ENCODE measurements at regions not wholly inside any gene's neighbourhood (a gene's known extent, or its start where the extent isn't known, plus 50 kb on each side); places are given as distances from the start of the nearest gene placed in this dataset.

DNA sequence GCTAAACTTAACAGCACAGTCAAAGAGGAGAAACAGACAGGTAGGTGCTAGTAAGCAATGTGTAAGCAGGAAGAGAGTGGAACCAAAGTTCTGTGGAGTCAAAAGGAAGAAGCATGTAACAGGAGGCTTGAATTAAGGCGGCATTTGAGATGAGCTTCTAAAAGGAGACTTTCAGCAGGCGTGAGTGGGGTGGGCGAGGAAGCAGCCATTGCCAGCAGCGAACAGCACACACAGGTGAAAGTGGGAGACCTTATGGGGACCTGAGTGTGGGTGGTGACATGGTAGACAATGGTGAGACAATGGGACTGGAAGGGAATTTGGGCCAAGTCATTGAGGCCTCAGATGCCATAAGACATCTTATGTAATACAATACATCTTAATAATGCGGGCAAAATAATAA, 195.0 kb downstream of the PAX1 start:
- 87% methylated on average over 5 of the region's 5 CpGs for WGBS
- TF ChIP-seq YY1 (IDR thresholded peaks at IDR 0.05) (no peak), JUND (IDR thresholded peaks at IDR 0.05) (no peak), GABPA (IDR thresholded peaks at IDR 0.05 in 1 of 2, conservative IDR thresholded peaks at IDR 0.05 in 1 of 2) (no peak), HNF4A (conservative IDR thresholded peaks at IDR 0.05) (no peak), RAD21 (IDR thresholded peaks at IDR 0.05) (no peak)
- TF ChIP-seq, protein P1, sequence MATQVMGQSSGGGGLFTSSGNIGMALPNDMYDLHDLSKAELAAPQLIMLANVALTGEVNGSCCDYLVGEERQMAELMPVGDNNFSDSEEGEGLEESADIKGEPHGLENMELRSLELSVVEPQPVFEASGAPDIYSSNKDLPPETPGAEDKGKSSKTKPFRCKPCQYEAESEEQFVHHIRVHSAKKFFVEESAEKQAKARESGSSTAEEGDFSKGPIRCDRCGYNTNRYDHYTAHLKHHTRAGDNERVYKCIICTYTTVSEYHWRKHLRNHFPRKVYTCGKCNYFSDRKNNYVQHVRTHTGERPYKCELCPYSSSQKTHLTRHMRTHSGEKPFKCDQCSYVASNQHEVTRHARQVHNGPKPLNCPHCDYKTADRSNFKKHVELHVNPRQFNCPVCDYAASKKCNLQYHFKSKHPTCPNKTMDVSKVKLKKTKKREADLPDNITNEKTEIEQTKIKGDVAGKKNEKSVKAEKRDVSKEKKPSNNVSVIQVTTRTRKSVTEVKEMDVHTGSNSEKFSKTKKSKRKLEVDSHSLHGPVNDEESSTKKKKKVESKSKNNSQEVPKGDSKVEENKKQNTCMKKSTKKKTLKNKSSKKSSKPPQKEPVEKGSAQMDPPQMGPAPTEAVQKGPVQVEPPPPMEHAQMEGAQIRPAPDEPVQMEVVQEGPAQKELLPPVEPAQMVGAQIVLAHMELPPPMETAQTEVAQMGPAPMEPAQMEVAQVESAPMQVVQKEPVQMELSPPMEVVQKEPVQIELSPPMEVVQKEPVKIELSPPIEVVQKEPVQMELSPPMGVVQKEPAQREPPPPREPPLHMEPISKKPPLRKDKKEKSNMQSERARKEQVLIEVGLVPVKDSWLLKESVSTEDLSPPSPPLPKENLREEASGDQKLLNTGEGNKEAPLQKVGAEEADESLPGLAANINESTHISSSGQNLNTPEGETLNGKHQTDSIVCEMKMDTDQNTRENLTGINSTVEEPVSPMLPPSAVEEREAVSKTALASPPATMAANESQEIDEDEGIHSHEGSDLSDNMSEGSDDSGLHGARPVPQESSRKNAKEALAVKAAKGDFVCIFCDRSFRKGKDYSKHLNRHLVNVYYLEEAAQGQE (IDR thresholded peaks at IDR 0.05): no peak
- TF ChIP-seq, protein P2, sequence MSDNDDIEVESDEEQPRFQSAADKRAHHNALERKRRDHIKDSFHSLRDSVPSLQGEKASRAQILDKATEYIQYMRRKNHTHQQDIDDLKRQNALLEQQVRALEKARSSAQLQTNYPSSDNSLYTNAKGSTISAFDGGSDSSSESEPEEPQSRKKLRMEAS (IDR thresholded peaks at IDR 0.05): no peak
- TF ChIP-seq, protein P3, sequence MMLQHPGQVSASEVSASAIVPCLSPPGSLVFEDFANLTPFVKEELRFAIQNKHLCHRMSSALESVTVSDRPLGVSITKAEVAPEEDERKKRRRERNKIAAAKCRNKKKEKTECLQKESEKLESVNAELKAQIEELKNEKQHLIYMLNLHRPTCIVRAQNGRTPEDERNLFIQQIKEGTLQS (IDR thresholded peaks at IDR 0.05): no peak
- no peak overlapping the region for H3K4me3 ChIP-seq (ENCODE audit: low read depth in 1 of 3, low read length in 3 of 3)

DNA sequence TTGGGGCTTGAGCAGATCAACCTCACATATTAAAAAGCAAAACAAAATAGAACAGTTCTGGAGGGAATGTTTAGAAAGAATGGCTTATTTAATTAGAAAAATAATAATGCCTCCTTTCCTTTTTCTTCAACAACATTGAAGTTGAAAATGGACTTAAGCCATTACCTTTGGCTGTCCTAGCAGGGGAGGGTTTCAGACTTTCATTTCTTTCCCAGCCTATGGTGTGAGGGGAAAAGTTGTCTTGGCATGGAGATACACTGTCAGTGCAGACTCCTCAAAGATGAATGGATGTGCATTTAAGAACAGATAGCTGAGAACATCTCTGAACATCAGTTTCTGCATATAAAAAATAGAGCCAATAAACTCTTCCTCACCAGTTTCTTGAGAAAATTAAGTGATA, 169.5 kb downstream of the PAX1 start:
- H3K9me3 ChIP-seq (ENCODE audit: control insufficient read depth in 4 of 4, low read length in 3 of 4): peaks cover 0 to 3% (median 0%) of the 10 kb centered on the region in 4 donors
- no peak overlapping the region for H3K4me3 ChIP-seq (ENCODE audit: low read depth in 1 of 3, low read length in 3 of 3)
- DNase-seq (ENCODE audit: low spot score): no peak
- H3K4me1 ChIP-seq (ENCODE audit: control insufficient read depth in 4 of 4, insufficient read depth in 4 of 4, low read length in 3 of 4): no peaks in the 10 kb centered on the region
- TF ChIP-seq, protein P4, sequence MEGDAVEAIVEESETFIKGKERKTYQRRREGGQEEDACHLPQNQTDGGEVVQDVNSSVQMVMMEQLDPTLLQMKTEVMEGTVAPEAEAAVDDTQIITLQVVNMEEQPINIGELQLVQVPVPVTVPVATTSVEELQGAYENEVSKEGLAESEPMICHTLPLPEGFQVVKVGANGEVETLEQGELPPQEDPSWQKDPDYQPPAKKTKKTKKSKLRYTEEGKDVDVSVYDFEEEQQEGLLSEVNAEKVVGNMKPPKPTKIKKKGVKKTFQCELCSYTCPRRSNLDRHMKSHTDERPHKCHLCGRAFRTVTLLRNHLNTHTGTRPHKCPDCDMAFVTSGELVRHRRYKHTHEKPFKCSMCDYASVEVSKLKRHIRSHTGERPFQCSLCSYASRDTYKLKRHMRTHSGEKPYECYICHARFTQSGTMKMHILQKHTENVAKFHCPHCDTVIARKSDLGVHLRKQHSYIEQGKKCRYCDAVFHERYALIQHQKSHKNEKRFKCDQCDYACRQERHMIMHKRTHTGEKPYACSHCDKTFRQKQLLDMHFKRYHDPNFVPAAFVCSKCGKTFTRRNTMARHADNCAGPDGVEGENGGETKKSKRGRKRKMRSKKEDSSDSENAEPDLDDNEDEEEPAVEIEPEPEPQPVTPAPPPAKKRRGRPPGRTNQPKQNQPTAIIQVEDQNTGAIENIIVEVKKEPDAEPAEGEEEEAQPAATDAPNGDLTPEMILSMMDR (IDR thresholded peaks at IDR 0.05; ENCODE audit: low read depth, low read length, missing input control): no peak
- TF ChIP-seq HNF4G (IDR thresholded peaks at IDR 0.05): no peak
- TF ChIP-seq, protein P2 (IDR thresholded peaks at IDR 0.05): no peak
- TF ChIP-seq RXRA (IDR thresholded peaks at IDR 0.05): no peak
- TF ChIP-seq, protein P1 (IDR thresholded peaks at IDR 0.05): no peak
- no peak for TF ChIP-seq NR2F2 (IDR thresholded peaks at IDR 0.05)
- TF ChIP-seq TAF1 (conservative IDR thresholded peaks at IDR 0.05): no peak
- no peak for TF ChIP-seq JUND (IDR thresholded peaks at IDR 0.05)
- no peak for TF ChIP-seq YY1 (IDR thresholded peaks at IDR 0.05)
- no peak for TF ChIP-seq RAD21 (IDR thresholded peaks at IDR 0.05)
- no peak for TF ChIP-seq HNF4A (conservative IDR thresholded peaks at IDR 0.05)
- no peak for TF ChIP-seq FOXA1 (IDR thresholded peaks at IDR 0.05)
- TF ChIP-seq, protein P3 (IDR thresholded peaks at IDR 0.05): no peak
- TF ChIP-seq SP1 (IDR thresholded peaks at IDR 0.05): no peak
- TF ChIP-seq, protein P5, sequence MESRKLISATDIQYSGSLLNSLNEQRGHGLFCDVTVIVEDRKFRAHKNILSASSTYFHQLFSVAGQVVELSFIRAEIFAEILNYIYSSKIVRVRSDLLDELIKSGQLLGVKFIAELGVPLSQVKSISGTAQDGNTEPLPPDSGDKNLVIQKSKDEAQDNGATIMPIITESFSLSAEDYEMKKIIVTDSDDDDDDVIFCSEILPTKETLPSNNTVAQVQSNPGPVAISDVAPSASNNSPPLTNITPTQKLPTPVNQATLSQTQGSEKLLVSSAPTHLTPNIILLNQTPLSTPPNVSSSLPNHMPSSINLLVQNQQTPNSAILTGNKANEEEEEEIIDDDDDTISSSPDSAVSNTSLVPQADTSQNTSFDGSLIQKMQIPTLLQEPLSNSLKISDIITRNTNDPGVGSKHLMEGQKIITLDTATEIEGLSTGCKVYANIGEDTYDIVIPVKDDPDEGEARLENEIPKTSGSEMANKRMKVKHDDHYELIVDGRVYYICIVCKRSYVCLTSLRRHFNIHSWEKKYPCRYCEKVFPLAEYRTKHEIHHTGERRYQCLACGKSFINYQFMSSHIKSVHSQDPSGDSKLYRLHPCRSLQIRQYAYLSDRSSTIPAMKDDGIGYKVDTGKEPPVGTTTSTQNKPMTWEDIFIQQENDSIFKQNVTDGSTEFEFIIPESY (IDR thresholded peaks at IDR 0.05): no peak
- TF ChIP-seq GABPA (IDR thresholded peaks at IDR 0.05 in 1 of 2, conservative IDR thresholded peaks at IDR 0.05 in 1 of 2): no peak
- TF ChIP-seq FOXA2 (IDR thresholded peaks at IDR 0.05): no peak
- no peak overlapping the region for H3K9ac ChIP-seq (ENCODE audit: low read depth in 1 of 2, low read length in 2 of 2)
- H3K27me3 ChIP-seq (ENCODE audit: control insufficient read depth in 4 of 4, insufficient read depth in 4 of 4, low read length in 3 of 4): no peaks in the 10 kb centered on the region
- H3K36me3 ChIP-seq (ENCODE audit: control insufficient read depth in 4 of 4, insufficient read depth in 3 of 4, low read depth in 1 of 4, low read length in 3 of 4): no peaks in the 10 kb centered on the region
- no peak overlapping the region for H3K27ac ChIP-seq (ENCODE audit: low read depth in 1 of 2, low read length in 2 of 2)

More for the DNA sequence above, 195.0 kb downstream of the PAX1 start:
- Histone ChIP-seq H3K4me1 (ENCODE audit: control insufficient read depth in 4 of 4, insufficient read depth in 4 of 4, low read length in 3 of 4) (no peaks in the 10 kb centered on the region), H3K9ac (ENCODE audit: low read depth in 1 of 2, low read length in 2 of 2) (no peak overlapping the region), H3K9me3 (ENCODE audit: control insufficient read depth in 4 of 4, low read length in 3 of 4) (no peaks in the 10 kb centered on the region), H3K27ac (ENCODE audit: low read depth in 1 of 2, low read length in 2 of 2) (no peak overlapping the region), H3K36me3 (ENCODE audit: control insufficient read depth in 4 of 4, insufficient read depth in 3 of 4, low read depth in 1 of 4, low read length in 3 of 4) (no peaks in the 10 kb centered on the region), H3K27me3 (ENCODE audit: control insufficient read depth in 4 of 4, insufficient read depth in 4 of 4, low read length in 3 of 4) (no peaks in the 10 kb centered on the region)
- DNase-seq (ENCODE audit: low spot score): no peak

Data from liver (tissue), 8 donors.